ENCODE measurements at regions not wholly inside any gene's neighbourhood (a gene's known extent, or its start where the extent isn't known, plus 50 kb on each side); places are given as distances from the start of the nearest gene placed in this dataset.
"Not testable (repeated sequence)": the region's sequence is repeated elsewhere in the genome, so short reads cannot be mapped to it uniquely, and the experiment has no call there.

- DNase-seq (ENCODE audit: low spot score), result no peak
These were observed 118.9 kb upstream of the S1PR3 start for GRCh38 chr9:88872192-88872946.

- DNase-seq (ENCODE audit: low spot score), result no peak
These were observed 117.6 kb upstream of the S1PR3 start for GRCh38 chr9:88873635-88874034.

GRCh38 chr9:88874391-88874790 lies 116.9 kb upstream of the S1PR3 start:
- DNase-seq (ENCODE audit: low spot score), result no peak

- no peak for DNase-seq (ENCODE audit: low spot score)
These were observed 115.7 kb upstream of the S1PR3 start for GRCh38 chr9:88875400-88876120.

- DNase-seq (ENCODE audit: low spot score), result no peak
These were observed 111.1 kb upstream of the S1PR3 start for GRCh38 chr9:88880199-88880598.

GRCh38 chr9:88884291-88884690 lies 107.0 kb upstream of the S1PR3 start:
- not testable (repeated sequence) for DNase-seq (ENCODE audit: low spot score)

- DNase-seq (ENCODE audit: low spot score), result not testable (repeated sequence)
These were observed 104.5 kb upstream of the S1PR3 start for GRCh38 chr9:88886762-88887161.

GRCh38 chr9:88889386-88889785 lies 101.9 kb upstream of the S1PR3 start:
- DNase-seq (ENCODE audit: low spot score), result no peak

- no peak for DNase-seq (ENCODE audit: low spot score)
These were observed 100.7 kb upstream of the S1PR3 start for GRCh38 chr9:88890546-88890945.

GRCh38 chr9:88891040-88891439 lies 100.2 kb upstream of the S1PR3 start:
- DNase-seq (ENCODE audit: low spot score), result no peak

GRCh38 chr9:88892724-88893123 lies 98.5 kb upstream of the S1PR3 start:
- DNase-seq (ENCODE audit: low spot score), result no peak

- DNase-seq (ENCODE audit: low spot score), result no peak
These were observed 94.2 kb upstream of the S1PR3 start for GRCh38 chr9:88897081-88897480.

- DNase-seq (ENCODE audit: low spot score), result no peak
These were observed 93.1 kb upstream of the S1PR3 start for GRCh38 chr9:88898039-88898720.

GRCh38 chr9:88905506-88905905 lies 85.8 kb upstream of the S1PR3 start:
- DNase-seq (ENCODE audit: low spot score), result no peak

- DNase-seq (ENCODE audit: low spot score), result no peak
These were observed 75.4 kb upstream of the S1PR3 start for GRCh38 chr9:88915916-88916315.

GRCh38 chr9:88916894-88917293 lies 74.4 kb upstream of the S1PR3 start:
- no peak for DNase-seq (ENCODE audit: low spot score)

- DNase-seq (ENCODE audit: low spot score), result no peak
These were observed 73.9 kb upstream of the S1PR3 start for GRCh38 chr9:88917375-88917774.

GRCh38 chr9:88918537-88918936 lies 72.7 kb upstream of the S1PR3 start:
- not testable (repeated sequence) for DNase-seq (ENCODE audit: low spot score)

GRCh38 chr9:88920645-88921044 lies 70.6 kb upstream of the S1PR3 start:
- no peak for DNase-seq (ENCODE audit: low spot score)

GRCh38 chr9:88922091-88922490 lies 69.2 kb upstream of the S1PR3 start:
- no peak for DNase-seq (ENCODE audit: low spot score)

GRCh38 chr9:88923092-88923491 lies 68.2 kb upstream of the S1PR3 start:
- no peak for DNase-seq (ENCODE audit: low spot score)

- DNase-seq (ENCODE audit: low spot score), result no peak
These were observed 67.5 kb upstream of the S1PR3 start for GRCh38 chr9:88923653-88924288.

- DNase-seq (ENCODE audit: low spot score), result no peak
These were observed 65.8 kb upstream of the S1PR3 start for GRCh38 chr9:88925481-88925880.

Measured in kidney capillary endothelial cell (primary cell).